ENCODE measurements at regions not wholly inside any gene's neighbourhood (a gene's known extent, or its start where the extent isn't known, plus 50 kb on each side); places are given as distances from the start of the nearest gene placed in this dataset.

GRCh38 chr16:86965840-86966550, 351.2 kb downstream of the C16orf95 start:
- no peak for DNase-seq

GRCh38 chr16:86966777-86967176, 350.4 kb downstream of the C16orf95 start:
- no peak for DNase-seq

DNA sequence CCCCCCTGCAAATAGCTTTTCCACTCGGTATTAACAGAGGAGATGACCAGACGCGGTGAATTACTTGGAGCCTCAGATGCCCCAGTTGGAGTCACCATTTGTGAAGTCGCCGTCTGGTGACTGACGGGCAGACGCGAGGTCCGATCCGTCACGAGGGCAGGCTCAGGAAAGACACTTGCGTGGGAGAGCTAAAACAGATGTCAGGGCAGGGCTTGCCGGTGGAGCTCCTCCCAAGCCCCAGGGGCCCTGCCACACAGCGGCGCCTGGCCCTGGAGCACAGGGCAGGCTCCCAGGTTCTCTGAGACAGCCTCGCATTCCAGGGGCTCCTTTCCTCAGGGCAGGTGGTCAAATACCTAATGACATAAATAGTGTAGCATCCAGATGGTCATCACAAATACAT, 348.3 kb downstream of the C16orf95 start:
- no peak for DNase-seq

GRCh38 chr16:86969716-86970115, 347.5 kb downstream of the C16orf95 start:
- no peak for DNase-seq

DNA sequence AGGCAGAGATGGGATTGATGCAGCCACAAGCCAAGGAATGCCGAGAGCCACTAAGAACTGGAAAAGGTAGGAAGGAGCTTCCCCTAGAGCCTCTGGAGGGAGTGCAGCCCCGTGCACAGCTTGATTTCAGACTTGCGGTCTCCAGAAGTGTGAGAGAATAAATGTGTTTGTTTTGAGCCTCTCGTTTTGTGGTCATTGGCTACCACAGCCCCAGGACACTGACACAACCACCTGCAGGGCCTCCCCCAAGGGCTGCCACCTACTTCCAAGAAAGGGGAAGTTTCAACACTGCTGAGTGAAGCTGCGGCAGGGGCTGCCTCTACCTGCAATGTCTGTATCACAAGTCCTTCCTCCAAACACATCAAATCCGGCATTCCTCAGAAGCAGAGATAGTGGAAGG, 346.9 kb downstream of the C16orf95 start:
- no peak for DNase-seq

DNA sequence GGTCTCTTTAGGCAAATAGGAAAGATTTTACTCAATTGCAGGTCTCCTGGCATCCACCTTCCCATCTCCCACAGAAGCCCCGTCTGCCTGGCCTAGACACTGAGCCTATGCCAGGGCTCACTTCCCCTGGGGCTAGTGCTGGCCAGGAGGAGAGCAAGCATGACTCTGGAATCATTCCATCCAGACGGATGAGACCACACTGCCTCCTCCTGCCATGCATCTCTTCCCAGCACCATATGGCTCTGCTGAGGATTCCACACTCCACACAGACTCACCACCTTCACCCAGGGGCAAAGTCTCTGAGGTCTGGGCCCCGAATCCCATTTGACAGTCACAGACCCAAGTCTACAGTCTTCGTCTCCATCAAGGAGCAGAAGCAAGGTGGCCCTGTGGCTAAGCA, 346.5 kb downstream of the C16orf95 start:
- DNase-seq = no peak

GRCh38 chr16:86971251-86971650, 345.9 kb downstream of the C16orf95 start:
- DNase-seq = no peak

DNA sequence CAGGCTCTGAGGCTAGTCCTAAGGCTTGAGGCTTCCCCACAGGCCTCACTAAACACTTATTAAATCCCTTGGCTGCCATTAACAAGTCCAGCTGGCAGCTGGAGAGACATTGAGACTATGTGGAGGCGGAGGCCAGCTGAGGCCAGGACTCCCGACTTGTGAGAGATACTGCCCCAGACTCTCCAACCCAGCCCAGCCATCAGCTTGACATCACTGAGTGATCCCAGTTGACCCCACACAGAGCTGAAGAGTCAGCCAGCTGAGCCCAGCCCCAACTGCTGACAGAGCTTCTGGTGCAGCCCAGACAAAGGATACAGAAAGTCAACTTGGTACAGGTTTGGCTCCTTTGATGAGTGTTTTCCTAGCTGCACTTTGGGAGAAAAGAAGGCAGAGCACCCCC, 343.1 kb downstream of the C16orf95 start:
- DNase-seq = no peak

DNA sequence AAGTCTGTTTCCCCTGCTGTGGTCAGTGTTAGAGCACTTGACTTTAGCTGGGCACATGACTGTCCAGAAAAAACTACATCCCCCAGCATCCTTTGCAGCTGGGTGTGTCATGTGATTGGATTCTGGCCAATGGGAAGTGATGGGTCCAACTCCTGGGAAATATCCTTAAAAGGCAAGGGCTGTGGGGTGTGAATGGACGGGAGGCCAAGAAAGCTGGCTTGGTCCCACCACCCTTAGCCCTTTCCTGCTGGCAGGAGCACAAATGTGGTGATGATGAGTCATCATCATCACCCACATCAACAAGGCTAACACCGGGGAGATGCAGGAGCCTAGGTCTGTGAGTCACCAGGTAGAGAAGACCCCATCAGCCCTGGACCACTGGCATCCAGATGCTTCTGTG, 341.7 kb downstream of the C16orf95 start:
- DNase-seq = no peak

DNA sequence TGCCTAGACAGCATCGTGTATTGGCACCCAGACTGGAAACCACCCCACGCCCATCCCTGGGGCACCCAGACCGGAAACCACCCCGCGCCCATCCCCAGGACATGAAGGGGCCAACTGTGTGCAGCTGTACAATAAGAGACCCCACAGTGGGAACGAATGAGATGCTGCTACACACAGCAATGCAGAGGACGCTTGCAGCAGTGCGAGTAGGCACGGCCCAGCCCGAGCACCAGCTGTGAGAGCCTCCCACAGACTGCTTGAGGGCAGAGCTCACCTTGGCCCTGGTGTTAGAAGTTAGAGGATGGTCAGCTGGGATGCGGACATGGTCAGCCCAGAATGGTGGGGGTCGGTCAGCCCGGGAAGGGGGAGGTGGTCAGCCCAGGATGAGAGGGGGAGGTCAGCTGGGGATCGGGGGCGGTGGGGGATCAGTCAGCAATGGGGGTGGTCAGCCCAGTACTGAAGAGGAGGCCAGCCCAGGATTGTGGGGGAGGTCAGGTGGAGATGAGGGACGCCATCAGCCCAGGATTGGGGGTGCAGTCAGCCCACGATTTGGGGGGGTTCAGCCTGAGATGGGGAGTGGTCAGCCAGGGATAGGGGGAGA, 340.0 kb downstream of the C16orf95 start:
- no peak for DNase-seq

DNA sequence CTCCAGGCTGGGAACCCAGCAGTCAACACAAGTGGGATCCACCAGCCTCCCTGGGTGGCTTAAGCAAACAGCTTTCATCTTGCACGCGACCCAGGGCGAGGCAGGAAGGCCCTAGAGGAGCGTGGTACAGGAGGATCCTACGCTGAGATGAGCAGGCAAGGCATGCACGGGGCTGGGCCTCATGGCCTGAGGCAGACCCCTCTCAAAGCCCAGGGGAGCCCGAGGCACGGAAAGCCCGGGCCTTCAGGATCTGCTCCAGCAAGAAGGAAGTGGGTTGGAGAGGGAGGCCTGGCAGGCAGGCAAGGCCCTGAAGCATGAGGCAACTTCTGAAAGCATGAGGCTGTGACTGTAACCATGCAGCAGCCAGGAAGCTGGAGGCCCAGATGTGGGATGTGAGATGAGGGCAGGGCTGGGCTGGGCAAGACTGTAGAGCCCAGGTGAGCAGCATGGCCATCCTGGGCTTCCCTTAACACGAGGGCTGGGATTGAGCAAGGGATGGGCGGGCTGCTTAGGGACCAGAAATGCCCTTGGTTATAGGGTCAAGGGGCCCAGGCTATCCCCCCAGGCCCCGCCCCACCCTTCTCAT, 338.7 kb downstream of the C16orf95 start:
- no peak for DNase-seq

GRCh38 chr16:86979061-86979460, 338.1 kb downstream of the C16orf95 start:
- no peak for DNase-seq

GRCh38 chr16:86979984-86980553, 337.1 kb downstream of the C16orf95 start:
- no peak for DNase-seq

DNA sequence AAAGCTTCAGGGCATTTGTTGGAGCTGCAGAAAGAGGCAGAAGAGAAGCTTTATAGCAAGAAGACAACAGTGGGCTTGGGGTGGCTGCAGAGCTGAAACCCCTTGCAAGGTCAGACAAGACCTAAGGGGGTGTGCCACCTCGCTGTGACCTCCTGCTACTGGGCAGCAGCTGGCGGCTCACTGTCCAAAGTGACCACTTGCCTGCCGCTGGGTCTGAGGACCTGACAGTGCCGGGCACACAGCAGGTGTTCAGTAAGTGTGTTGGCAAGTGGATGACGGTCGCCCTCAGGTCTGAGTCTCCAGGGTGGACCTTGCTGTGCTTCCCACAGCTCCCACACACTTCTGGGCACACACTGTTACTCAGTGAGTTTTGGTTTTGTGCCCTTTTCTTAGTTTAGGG, 336.5 kb downstream of the C16orf95 start:
- DNase-seq = no peak

DNA sequence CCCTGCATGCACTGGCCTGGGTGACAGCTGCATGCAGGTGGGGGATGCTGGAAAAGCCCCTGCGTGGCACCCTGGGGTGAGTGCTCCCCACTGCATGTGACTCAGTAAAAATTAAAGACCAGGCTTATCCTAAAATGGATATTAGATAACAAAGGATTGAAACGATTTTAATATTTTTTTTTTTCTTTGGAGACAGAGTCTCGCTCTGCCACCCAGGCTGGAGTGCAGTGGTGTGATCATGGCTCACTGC, 334.9 kb downstream of the C16orf95 start:
- DNase-seq = no peak

DNA sequence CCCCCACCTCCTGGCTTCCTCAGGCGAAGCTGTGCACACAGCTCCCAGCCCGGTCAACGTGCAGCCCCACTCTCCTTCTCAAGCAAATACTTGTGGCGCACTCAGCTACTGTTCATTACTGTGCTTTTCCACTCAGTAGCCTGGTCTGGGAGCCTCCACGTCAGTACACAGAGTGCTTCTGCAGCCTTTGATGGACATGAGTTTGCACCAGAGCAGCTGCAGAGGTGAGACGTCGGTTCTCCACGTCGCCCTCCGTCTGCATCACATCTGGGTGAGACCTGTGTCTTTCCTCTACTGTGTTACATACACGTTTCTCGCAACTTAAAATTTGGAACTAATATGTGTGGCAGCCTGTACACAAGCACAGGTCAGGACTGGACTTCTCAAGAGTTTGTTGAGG, 334.3 kb downstream of the C16orf95 start:
- no peak for DNase-seq

- no peak for DNase-seq
Observed at GRCh38 chr16:86983621-86984020, 333.6 kb downstream of the C16orf95 start.

- no peak for DNase-seq
Observed at GRCh38 chr16:86984343-86984742, 332.8 kb downstream of the C16orf95 start.

GRCh38 chr16:86984991-86985647, 332.1 kb downstream of the C16orf95 start:
- DNase-seq = no peak

DNA sequence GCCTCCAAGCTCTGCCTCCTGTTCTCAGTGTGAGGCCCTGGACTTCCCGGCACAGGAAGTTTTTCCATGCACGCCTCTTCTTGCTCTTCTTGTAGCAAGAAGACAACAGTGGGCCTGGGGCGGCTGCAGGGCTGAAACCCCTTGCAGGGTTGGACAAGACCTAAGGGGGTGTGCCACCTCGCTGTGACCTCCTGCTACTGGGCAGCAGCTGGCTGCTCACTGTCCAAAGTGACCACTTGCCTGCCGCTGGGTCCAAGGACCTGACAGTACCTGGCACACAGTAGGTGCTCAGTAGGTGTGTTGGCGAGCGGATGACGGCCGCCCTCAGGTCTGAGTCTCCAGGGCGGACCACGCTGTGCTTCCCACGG, 331.6 kb downstream of the C16orf95 start:
- DNase-seq = no peak

DNA sequence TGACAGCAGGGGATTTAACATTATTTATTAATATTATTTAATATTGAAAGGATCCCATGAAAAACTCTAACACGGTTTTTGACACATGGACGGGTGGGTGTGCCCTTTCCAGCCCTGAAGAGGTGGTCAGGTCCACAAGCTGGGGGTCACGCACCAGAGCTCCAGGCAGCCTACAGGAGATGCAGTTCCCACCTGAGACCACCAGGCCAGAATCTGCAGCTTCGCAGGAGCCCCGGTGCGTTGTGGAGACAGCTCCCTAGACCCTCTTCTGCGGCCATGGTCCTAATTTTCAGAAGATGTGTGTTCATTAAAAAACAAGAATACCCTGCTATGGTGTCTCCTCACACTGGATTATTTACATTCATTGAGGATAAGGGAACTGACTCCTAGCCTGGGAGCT, 331.1 kb downstream of the C16orf95 start:
- no peak for DNase-seq

DNA sequence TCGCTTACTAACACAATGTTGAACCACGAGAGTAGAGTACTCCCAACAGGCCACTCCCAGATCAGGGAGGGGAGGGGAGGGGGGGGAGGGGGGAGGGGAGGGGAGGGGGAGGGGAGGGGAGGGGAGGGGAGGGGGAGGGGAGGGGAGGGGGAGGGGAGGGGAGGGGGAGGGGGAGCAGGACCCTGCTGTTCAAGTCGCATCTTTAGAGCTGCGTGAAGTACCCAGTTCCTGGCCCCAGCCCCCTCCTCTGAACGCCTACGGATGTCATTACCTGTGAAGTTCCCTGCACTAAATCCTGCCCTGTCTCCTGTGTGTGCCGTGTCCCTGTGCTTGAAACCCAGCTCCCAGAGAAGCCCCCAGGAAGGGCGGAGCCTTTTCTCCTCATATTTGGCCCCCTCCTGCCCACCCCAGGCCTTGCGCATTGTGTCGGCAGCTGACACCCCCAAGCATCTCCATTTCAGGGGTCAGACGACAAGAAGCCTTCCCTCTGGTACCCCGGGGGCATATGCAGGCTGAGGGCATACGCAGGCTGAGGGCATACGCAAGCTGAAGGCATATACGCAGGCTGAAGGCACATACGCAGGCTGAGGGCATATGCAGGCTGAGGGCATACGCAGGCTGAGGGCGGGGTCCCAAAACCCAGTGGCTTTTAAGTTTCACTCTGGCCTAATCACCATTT, 330.2 kb downstream of the C16orf95 start:
- no peak for DNase-seq
